RCC 7860 (cell line): ENCODE measurements at regions not wholly inside any gene's neighbourhood (a gene's known extent, or its start where the extent isn't known, plus 50 kb on each side); places are given as distances from the start of the nearest gene placed in this dataset.

ENCODE experiments used
- DNase-seq: peaks from one replicate; pipeline ENCODE4 v3.0.0-alpha.2; 2015; ENCODE audit warnings: low spot score
- FAIRE-seq: peaks from 2 replicates; lab custom pipeline; 2012; peaks lifted over from hg19 to GRCh38; lab: Jason Lieb, UNC

DNA sequence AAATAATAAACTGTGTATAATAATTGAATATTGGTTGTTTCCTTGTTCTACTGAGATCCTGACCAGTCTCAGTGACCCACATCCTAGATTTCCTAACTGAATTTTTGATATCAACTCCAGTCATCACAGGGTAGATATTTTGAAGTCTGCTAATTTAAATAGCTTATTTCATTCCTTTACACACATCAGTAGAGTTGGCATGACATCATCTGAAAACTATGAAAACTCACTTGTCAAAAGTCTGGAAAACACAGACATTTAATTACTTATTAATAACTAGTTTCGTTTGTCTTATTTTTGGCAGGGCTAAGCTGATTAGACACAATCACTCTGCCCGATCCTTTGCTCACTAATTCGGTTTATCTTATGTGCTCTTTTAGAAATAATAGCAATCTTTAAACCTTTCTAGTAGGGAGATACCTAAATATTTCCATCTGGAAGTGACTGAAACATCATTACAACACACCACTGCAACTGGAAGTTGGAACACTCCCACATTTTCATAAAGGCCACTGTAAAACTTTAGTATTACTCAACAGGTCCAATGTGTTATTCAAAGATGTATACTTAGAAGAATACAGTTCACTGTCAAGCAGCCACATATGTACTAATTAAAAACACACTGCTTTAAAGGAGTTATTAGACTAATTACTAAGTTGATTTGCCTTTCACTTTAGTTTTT, 198.4 kb upstream of the ZNF717 start:
- DNase-seq (peak; percentile 22), FAIRE-seq (no peak)

GRCh38 chr3:75985432-75985831, 200.1 kb upstream of the ZNF717 start:
- FAIRE-seq (no peak), DNase-seq (no peak)

DNA sequence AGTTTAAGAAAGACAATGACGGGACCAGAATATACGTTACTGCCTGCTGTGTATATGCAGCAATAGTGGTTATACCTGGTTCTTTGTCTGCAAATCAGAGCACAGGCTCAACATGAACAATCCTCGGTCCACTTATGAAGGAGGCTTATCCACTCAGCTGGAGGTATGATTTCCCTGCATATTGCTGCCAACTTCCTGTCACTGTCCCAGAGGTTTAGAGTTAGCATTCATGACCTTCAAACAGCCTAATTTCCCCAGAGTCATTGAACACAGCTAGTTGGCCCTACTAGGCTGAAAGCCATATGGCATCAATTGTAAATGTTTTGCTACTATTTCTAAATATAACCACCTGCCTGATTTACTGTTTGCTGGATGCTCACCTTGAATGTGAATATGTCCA, 224.9 kb upstream of the ZNF717 start:
- no peak for FAIRE-seq

GRCh38 chr3:76011121-76011520, 225.8 kb upstream of the ZNF717 start:
- no peak for DNase-seq
- FAIRE-seq: no peak

More for the DNA sequence above, 224.9 kb upstream of the ZNF717 start:
- DNase-seq: no peak

DNA sequence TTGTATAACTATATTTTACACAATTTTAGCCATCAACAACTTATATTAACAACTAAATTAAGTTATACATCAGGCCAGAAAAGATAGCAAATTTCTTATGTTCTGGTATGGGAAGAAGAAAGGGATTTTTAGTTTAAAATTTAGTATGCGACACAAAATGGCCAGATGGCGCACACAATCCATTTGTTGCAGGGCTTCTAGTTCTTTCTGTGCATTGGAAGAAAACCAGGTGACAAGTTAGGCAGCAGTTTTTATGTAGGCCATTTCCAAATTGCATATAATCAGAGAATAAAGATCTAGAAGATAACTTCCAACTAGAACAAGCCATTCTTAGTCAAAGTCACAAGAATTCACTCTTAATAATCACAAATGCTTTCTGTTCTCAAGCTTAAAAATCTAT, 230.1 kb upstream of the ZNF717 start:
- FAIRE-seq: no peak
- DNase-seq: no peak

DNA sequence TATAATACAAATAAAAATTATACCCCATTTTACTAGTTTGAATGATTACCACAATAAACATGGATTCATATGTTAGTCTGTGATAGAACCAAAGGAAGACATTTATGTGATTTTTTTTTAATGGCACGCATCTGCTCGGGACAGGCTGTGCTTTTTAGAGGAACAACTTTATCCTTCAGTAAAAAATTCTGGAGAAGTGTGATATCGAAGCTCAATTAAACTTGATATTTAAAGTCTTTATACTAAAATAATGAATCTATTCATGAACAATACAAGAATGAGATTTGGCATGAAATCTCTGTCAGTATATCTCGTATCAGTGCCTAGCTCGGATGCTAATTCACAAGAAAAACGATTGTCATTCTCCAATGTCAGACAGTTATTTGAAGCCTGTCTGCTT, 230.8 kb upstream of the ZNF717 start:
- FAIRE-seq (no peak), DNase-seq (no peak)

- DNase-seq (no peak), FAIRE-seq (no peak)
Observed at GRCh38 chr3:76016769-76017439, 231.6 kb upstream of the ZNF717 start.

- DNase-seq (no peak), FAIRE-seq (no peak)
Observed at GRCh38 chr3:76021376-76021775, 236.0 kb upstream of the ZNF717 start.

GRCh38 chr3:76024640-76025039, 239.3 kb upstream of the ZNF717 start:
- peak; percentile 17 for FAIRE-seq
- DNase-seq: peak; percentile 6

GRCh38 chr3:76025561-76025960, 240.2 kb upstream of the ZNF717 start:
- FAIRE-seq (no peak), DNase-seq (no peak)

- no peak for DNase-seq
- no peak for FAIRE-seq
Observed at GRCh38 chr3:76026379-76026778, 241.0 kb upstream of the ZNF717 start.

DNA sequence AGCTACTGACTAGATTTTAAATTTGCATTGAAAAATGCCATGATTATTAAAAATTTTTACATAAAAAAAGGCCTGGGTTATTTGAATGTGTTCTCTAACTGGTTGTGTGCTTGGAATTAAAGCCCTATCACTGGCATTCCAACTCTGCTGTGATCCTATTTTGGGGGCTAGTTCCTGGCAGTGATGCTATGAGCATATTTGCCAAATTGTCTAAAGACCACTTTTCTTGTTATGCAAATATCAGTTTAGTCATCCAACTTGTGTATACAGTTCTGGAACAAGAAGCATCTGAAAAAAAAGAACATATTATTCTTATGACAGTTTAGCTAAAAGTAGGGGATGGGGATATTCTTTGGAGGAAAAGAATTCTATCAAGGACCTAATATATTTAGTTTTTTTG, 243.4 kb upstream of the ZNF717 start:
- no peak for DNase-seq
- no peak for FAIRE-seq

- DNase-seq (no peak), FAIRE-seq (no peak)
Observed at GRCh38 chr3:76034649-76035048, 249.3 kb upstream of the ZNF717 start.

DNA sequence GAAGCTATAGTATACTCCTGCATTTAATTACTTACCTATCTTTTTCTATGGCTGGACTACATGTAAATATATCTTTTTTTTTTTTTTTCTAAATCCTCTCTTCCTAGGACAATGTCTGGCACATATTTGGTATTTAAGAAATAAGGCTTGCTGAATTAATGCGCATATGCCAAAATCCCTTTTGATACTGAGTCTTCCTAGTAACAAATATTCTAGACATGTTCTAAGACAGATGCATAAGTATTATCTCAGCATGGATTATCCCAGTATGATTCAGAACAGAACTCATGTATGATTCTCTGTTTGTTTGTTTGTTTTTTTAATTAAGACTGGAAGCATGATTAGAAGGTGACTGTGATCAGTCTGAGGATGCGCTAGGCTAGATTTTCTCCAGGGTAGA, 249.8 kb upstream of the ZNF717 start:
- no peak for DNase-seq
- no peak for FAIRE-seq

DNA sequence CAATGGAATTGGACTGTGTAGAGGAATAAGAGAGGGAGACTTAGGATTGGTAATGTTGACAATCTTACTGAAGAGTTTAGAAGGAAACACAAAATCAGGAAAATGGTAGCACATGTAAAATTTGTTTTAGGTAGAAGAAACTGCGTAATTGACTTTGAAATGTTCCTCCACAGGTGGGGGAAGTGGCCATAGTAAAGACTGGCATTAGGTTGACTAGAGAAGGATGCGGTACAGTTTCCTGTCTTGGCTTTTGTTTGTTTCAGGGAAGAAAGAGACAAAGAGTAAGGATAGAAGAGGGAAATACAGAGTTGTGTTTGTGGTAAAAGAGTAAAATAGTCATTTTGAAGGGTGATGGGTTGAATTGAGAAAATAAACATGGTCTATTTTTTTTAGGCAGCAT, 253.6 kb upstream of the ZNF717 start:
- no peak for DNase-seq
- no peak for FAIRE-seq

DNA sequence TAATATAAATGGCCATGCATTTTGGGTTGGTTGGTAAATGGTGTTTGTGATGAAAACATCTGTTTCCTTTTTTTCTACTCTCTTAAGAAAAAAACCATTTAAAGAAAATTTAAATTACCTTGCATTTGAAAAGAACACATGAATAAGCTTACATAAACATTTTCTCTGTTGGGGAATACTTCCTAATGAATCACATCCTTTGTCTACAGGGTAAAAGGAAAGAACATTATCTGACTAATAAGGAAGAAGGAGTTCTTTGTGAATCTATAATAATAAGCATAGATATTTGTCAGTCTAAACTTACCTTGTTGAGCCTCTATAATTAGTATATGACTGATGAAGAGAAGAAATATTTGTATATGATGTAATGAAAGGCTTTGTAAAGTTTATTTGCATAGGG, 254.1 kb upstream of the ZNF717 start:
- no peak for FAIRE-seq
- DNase-seq: no peak

DNA sequence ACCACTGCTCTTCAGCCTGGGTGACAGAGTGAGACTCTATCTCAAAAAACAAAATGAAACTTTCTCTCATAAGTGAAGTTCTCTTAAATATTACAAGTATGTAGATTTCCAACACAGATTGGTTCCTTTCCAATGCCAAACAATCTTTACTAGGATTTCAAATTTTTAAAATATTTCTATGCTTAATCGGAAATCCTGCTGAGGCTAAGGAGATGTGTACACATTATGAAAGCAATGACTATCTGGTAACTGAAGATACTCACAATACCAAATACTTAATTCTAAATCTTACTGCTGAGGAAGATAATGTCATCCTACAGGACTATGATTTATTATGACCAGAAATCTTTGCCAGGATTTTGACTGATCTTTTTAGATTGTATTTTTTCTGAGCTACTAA, 255.6 kb upstream of the ZNF717 start:
- FAIRE-seq (no peak), DNase-seq (no peak)

DNA sequence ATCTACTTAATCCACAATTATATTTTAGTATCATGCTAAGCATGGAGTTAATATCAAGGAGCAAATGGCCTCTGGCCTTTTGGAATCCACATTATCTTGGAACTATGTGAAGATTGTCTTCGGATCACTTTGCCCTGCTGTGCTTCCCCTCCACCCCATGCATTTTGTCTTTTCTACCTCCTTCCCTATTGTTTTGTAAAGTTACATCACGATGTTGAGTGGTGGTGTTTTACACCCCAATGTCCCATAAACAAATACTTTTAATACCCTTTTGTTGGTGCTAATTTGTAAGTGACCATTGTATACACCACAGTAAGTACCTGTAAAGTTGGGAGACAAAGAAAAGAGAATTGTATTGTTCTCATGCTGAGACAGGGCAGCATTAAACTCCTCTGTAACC, 258.4 kb upstream of the ZNF717 start:
- no peak for FAIRE-seq

DNA sequence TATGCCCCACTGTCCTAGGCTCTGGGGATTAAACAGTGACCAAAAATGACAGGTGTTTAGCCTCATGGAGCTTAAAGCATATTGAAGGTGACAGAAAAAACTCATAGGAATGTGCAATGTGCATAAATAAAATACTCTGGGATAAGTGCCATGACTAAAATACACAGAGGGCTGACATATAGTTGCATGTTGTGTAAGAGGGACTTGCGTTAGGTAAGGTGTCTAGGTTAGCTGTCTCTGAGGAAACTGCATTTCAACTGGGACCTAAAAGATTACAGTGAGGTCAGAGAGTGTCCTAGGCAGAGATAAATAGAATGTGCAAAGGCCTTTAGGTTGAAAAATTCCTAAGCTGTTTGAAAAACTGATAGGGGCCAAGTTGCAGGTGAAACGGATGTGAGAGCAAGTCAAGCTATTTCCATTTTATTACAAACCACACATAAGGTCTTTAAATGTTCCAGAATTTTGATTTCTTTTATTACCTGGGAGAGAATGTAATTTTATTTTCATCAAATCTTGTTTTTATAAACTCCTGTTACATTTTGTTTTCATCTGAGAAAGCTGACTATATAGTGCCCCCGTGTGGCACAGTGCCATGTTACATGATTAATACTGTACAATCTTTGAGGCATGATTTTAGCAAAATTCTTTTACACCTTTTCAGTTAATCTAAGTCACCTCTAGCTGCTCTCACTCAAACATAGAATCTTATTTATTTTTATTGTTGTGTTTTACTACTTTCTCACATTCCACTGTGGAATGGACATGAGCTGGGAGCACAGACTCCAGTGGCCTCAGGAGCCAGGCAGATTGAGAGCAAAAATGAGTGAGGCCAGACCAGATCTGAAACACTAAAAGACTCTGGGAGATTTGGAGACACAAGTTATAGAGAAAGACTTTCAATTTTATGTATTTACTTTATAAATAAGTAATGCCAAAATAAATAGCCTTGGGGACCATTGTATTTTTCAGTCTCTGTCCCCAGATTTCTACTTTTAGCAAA, 259.6 kb upstream of the ZNF717 start:
- peak; percentile 52 for FAIRE-seq

More for the DNA sequence above, 258.4 kb upstream of the ZNF717 start:
- no peak for DNase-seq

GRCh38 chr3:76047368-76047767, 262.0 kb upstream of the ZNF717 start:
- DNase-seq: no peak
- no peak for FAIRE-seq

More for the DNA sequence above, 259.6 kb upstream of the ZNF717 start:
- DNase-seq: no peak

DNA sequence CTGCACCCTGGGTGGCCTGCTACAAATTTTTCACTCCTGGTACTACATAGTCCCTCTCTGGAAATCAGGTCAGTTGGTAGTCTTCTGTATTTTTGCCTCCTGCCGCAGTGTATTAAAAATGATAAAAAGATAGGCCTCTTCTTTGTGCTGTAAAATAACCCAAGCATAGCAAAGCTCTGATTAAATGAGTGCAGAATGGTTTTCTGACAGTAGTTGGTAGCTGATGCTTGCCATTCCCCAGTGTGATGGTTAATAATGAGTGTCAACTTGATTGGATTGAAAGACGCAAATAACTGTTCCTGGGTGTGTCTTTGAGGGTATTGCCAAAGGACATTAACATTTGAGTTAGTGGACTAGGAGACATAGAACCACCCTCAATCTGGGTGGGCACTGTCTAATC, 264.4 kb upstream of the ZNF717 start:
- FAIRE-seq: no peak
- DNase-seq: no peak
